HEK293 (cell line): ENCODE measurements at regions not wholly inside any gene's neighbourhood (a gene's known extent, or its start where the extent isn't known, plus 50 kb on each side); places are given as distances from the start of the nearest gene placed in this dataset.

Source experiments
- CTCF ChIA-PET: fragments of 350-600 bp; formaldehyde crosslinking; extraction: SDS; loops from one replicate; lab custom pipeline; 2021; ENCODE audit warnings: antibody characterized with exemption; lab: Yijun Ruan, JAX
- POLR2A ChIA-PET: fragments of 300-600 bp; formaldehyde crosslinking; extraction: SDS; loops from one replicate; lab custom pipeline; 2020; ENCODE audit warnings: antibody characterized with exemption, inconsistent platforms; lab: Yijun Ruan, JAX
- H3K27ac ChIP-seq: fragments of 200-500 bp; sonication (Bioruptor generic); 2 replicates; pipeline ENCODE4 v1.5.1; 2014; ENCODE audit warnings: low read depth, low read length, control low read depth, inconsistent platforms; ENCODE audit errors: extremely low read depth
- H3K36me3 ChIP-seq, 2 experiments: fragments of 200-500 bp in 1 of 2; sonication (Bioruptor generic) in 1 of 2; 1 replicate in 1 of 2; 2 replicates in 1 of 2; pipeline ENCODE4 v1.5.1; 2014 to 2017; ENCODE audit warnings: inconsistent platforms in 2 of 2, low read length in 2 of 2; ENCODE audit not compliant: control insufficient read depth in 2 of 2, insufficient read depth in 1 of 2
- H3K4me1 ChIP-seq: fragments of 200-500 bp; sonication (Bioruptor generic); 2 replicates; pipeline ENCODE4 v1.5.1; 2014; ENCODE audit warnings: mild to moderate bottlenecking, low read length, inconsistent platforms; ENCODE audit not compliant: control insufficient read depth, insufficient read depth
- H3K4me3 ChIP-seq: 2 replicates; pipeline ENCODE4 v1.5.1; 2011; ENCODE audit warnings: low read depth, mild to moderate bottlenecking, control low read depth, low read length, moderate library complexity
- H3K9me3 ChIP-seq: fragments of 200-500 bp; sonication (Bioruptor generic); 2 replicates; pipeline ENCODE4 v1.5.1; 2014; ENCODE audit warnings: low read depth, low read length, inconsistent platforms; ENCODE audit not compliant: control insufficient read depth, insufficient read depth
- HOXD13 ChIP-seq: sonication (generic); formaldehyde crosslinking; IDR thresholded peaks from 2 replicates; pipeline ENCODE4 v1.8.0; 2022; ENCODE audit warnings: missing genetic modification reagents, borderline replicate concordance
- PRDM1 ChIP-seq: fragments of 450-650 bp; formaldehyde crosslinking; IDR thresholded peaks from 2 replicates; pipeline ENCODE4; 2016; ENCODE audit warnings: missing biosample characterization, missing genetic modification characterization
- SP3 ChIP-seq: fragments of 450-650 bp; formaldehyde crosslinking; IDR thresholded peaks from 2 replicates; pipeline ENCODE4 v1.5.1; 2016; ENCODE audit warnings: missing biosample characterization, missing genetic modification characterization
- ZFP37 ChIP-seq: fragments of 450-650 bp; formaldehyde crosslinking; IDR thresholded peaks from 2 replicates; pipeline ENCODE4 v1.5.1; 2016; ENCODE audit warnings: missing biosample characterization, missing genetic modification characterization
- ZFP41 ChIP-seq: fragments of 450-650 bp; formaldehyde crosslinking; IDR thresholded peaks from 2 replicates; pipeline ENCODE4 v1.5.1; 2016; ENCODE audit warnings: missing biosample characterization, missing genetic modification characterization, borderline replicate concordance
- ZNF140 ChIP-seq: fragments of 450-650 bp; formaldehyde crosslinking; IDR thresholded peaks from 2 replicates; pipeline ENCODE4 v1.5.1; 2016; ENCODE audit warnings: missing biosample characterization, missing genetic modification characterization
- ZNF221 ChIP-seq: fragments of 450-650 bp; formaldehyde crosslinking; IDR thresholded peaks from 2 replicates; pipeline ENCODE4 v1.5.1; 2017; ENCODE audit warnings: missing biosample characterization, missing genetic modification characterization, borderline replicate concordance
- ZNF223 ChIP-seq: fragments of 450-650 bp; formaldehyde crosslinking; IDR thresholded peaks from 2 replicates; pipeline ENCODE4 v1.5.1; 2016; ENCODE audit warnings: missing biosample characterization, missing genetic modification characterization
- ZNF266 ChIP-seq: fragments of 450-650 bp; formaldehyde crosslinking; IDR thresholded peaks from 2 replicates; pipeline ENCODE4 v1.5.1; 2016; ENCODE audit warnings: missing biosample characterization, missing genetic modification characterization, low read depth
- ZNF311 ChIP-seq: fragments of 450-650 bp; formaldehyde crosslinking; IDR thresholded peaks from 2 replicates; pipeline ENCODE4 v1.5.1; 2017; ENCODE audit warnings: missing biosample characterization, missing genetic modification characterization, borderline replicate concordance
- ZNF514 ChIP-seq: fragments of 450-650 bp; formaldehyde crosslinking; IDR thresholded peaks from 2 replicates; pipeline ENCODE4 v1.5.1; 2016; ENCODE audit warnings: missing biosample characterization, missing genetic modification characterization
- ZNF544 ChIP-seq: fragments of 450-650 bp; formaldehyde crosslinking; IDR thresholded peaks from 2 replicates; pipeline ENCODE4 v1.5.0; 2017; ENCODE audit warnings: missing biosample characterization, missing genetic modification characterization
- ZNF791 ChIP-seq: fragments of 450-650 bp; formaldehyde crosslinking; IDR thresholded peaks from 2 replicates; pipeline ENCODE4 v1.5.1; 2016; ENCODE audit warnings: missing biosample characterization, missing genetic modification characterization
- TF ChIP-seq, protein P1 (sequence below): fragments of 450-650 bp; formaldehyde crosslinking; IDR thresholded peaks from 2 replicates; pipeline ENCODE4 v1.5.1; 2016; ENCODE audit warnings: missing biosample characterization, missing genetic modification characterization
- TF ChIP-seq, protein P2 (sequence below): fragments of 450-650 bp; formaldehyde crosslinking; IDR thresholded peaks from 2 replicates; pipeline ENCODE4 v1.5.1; 2016; ENCODE audit warnings: missing biosample characterization, missing genetic modification characterization
- TF ChIP-seq, protein P3 (sequence below): fragments of 450-650 bp; formaldehyde crosslinking; IDR thresholded peaks from 2 replicates; pipeline ENCODE4 v1.5.1; 2017; ENCODE audit warnings: missing biosample characterization, mild to moderate bottlenecking, missing genetic modification characterization, moderate library complexity
- TF ChIP-seq, protein P4 (sequence below): fragments of 450-650 bp; formaldehyde crosslinking; IDR thresholded peaks from 2 replicates; pipeline ENCODE4 v1.5.1; 2016; ENCODE audit warnings: missing biosample characterization, missing genetic modification characterization
- TF ChIP-seq, protein P5 (sequence below): fragments of 450-650 bp; formaldehyde crosslinking; IDR thresholded peaks from 2 replicates; pipeline ENCODE4 v1.5.1; 2016; ENCODE audit warnings: missing biosample characterization, missing genetic modification characterization

DNA sequence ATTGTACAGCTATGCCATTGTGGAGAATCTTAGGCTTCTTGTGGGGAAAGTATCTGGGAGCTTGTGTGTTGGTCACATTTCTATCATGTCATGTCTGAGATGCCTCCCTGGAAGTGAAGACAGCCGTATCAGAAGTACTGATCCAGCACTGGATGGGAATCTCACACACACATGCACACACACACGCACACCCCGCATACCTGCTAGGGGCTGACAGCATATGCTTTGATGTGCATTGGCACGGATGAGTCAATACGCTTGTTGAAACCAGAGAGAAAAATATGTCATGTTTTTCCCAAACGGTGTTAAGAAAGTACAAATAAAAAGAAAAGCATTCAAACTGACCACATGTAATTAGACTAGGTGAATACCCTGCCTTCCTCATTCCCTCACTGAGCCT lies 260.8 kb downstream of the KTN1 start:
- POLR2A ChIA-PET = no interaction called here
- CTCF ChIA-PET = no interaction called here
- TF ChIP-seq, protein P1, sequence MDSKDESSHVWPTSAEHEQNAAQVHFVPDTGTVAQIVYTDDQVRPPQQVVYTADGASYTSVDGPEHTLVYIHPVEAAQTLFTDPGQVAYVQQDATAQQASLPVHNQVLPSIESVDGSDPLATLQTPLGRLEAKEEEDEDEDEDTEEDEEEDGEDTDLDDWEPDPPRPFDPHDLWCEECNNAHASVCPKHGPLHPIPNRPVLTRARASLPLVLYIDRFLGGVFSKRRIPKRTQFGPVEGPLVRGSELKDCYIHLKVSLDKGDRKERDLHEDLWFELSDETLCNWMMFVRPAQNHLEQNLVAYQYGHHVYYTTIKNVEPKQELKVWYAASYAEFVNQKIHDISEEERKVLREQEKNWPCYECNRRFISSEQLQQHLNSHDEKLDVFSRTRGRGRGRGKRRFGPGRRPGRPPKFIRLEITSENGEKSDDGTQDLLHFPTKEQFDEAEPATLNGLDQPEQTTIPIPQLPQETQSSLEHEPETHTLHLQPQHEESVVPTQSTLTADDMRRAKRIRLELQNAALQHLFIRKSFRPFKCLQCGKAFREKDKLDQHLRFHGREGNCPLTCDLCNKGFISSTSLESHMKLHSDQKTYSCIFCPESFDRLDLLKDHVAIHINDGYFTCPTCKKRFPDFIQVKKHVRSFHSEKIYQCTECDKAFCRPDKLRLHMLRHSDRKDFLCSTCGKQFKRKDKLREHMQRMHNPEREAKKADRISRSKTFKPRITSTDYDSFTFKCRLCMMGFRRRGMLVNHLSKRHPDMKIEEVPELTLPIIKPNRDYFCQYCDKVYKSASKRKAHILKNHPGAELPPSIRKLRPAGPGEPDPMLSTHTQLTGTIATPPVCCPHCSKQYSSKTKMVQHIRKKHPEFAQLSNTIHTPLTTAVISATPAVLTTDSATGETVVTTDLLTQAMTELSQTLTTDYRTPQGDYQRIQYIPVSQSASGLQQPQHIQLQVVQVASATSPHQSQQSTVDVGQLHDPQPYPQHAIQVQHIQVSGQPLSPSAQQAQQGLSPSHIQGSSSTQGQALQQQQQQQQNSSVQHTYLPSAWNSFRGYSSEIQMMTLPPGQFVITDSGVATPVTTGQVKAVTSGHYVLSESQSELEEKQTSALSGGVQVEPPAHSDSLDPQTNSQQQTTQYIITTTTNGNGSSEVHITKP (tag by site-specific recombination) = no peak
- TF ChIP-seq, protein P2, sequence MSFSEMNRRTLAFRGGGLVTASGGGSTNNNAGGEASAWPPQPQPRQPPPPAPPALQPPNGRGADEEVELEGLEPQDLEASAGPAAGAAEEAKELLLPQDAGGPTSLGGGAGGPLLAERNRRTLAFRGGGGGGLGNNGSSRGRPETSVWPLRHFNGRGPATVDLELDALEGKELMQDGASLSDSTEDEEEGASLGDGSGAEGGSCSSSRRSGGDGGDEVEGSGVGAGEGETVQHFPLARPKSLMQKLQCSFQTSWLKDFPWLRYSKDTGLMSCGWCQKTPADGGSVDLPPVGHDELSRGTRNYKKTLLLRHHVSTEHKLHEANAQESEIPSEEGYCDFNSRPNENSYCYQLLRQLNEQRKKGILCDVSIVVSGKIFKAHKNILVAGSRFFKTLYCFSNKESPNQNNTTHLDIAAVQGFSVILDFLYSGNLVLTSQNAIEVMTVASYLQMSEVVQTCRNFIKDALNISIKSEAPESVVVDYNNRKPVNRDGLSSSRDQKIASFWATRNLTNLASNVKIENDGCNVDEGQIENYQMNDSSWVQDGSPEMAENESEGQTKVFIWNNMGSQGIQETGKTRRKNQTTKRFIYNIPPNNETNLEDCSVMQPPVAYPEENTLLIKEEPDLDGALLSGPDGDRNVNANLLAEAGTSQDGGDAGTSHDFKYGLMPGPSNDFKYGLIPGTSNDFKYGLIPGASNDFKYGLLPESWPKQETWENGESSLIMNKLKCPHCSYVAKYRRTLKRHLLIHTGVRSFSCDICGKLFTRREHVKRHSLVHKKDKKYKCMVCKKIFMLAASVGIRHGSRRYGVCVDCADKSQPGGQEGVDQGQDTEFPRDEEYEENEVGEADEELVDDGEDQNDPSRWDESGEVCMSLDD (tag by site-specific recombination) = no peak
- TF ChIP-seq HOXD13 (CRISPR knock-in tag) (no peak), ZNF221 (no peak), ZNF223 (tag by site-specific recombination) (no peak), PRDM1 (tag by site-specific recombination) (no peak), ZNF266 (tag by site-specific recombination) (no peak), SP3 (no peak), ZNF140 (tag by site-specific recombination) (no peak), ZNF791 (no peak), ZNF544 (tag by site-specific recombination) (no peak), ZNF311 (tag by site-specific recombination) (no peak), ZFP37 (tag by site-specific recombination) (no peak), ZFP41 (no peak), ZNF514 (tag by site-specific recombination) (no peak)
- TF ChIP-seq, protein P3, sequence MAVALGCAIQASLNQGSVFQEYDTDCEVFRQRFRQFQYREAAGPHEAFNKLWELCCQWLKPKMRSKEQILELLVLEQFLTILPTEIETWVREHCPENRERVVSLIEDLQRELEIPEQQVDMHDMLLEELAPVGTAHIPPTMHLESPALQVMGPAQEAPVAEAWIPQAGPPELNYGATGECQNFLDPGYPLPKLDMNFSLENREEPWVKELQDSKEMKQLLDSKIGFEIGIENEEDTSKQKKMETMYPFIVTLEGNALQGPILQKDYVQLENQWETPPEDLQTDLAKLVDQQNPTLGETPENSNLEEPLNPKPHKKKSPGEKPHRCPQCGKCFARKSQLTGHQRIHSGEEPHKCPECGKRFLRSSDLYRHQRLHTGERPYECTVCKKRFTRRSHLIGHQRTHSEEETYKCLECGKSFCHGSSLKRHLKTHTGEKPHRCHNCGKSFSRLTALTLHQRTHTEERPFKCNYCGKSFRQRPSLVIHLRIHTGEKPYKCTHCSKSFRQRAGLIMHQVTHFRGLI (tag by site-specific recombination) = no peak
- TF ChIP-seq, protein P4, sequence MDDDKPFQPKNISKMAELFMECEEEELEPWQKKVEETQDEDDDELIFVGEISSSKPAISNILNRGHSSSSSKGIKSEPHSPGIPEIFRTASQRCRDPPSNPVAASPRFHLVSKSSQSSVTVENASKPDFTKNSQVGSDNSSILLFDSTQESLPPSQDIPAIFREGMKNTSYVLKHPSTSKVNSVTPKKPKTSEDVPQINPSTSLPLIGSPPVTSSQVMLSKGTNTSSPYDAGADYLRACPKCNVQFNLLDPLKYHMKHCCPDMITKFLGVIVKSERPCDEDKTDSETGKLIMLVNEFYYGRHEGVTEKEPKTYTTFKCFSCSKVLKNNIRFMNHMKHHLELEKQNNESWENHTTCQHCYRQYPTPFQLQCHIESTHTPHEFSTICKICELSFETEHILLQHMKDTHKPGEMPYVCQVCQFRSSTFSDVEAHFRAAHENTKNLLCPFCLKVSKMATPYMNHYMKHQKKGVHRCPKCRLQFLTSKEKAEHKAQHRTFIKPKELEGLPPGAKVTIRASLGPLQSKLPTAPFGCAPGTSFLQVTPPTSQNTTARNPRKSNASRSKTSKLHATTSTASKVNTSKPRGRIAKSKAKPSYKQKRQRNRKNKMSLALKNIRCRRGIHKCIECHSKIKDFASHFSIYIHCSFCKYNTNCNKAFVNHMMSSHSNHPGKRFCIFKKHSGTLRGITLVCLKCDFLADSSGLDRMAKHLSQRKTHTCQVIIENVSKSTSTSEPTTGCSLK (tag by site-specific recombination) = no peak
- TF ChIP-seq, protein P5, sequence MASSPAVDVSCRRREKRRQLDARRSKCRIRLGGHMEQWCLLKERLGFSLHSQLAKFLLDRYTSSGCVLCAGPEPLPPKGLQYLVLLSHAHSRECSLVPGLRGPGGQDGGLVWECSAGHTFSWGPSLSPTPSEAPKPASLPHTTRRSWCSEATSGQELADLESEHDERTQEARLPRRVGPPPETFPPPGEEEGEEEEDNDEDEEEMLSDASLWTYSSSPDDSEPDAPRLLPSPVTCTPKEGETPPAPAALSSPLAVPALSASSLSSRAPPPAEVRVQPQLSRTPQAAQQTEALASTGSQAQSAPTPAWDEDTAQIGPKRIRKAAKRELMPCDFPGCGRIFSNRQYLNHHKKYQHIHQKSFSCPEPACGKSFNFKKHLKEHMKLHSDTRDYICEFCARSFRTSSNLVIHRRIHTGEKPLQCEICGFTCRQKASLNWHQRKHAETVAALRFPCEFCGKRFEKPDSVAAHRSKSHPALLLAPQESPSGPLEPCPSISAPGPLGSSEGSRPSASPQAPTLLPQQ = no peak

More for the DNA sequence above, 260.8 kb downstream of the KTN1 start:
- Histone ChIP-seq H3K4me3 (no peak overlapping the region), H3K36me3 (no peaks in the 10 kb centered on the region), H3K27ac (no peak overlapping the region), H3K4me1 (no peaks in the 10 kb centered on the region), H3K9me3 (no peaks in the 10 kb centered on the region)
